Breast epithelium (tissue), 3 donors: ENCODE measurements at regions not wholly inside any gene's neighbourhood (a gene's known extent, or its start where the extent isn't known, plus 50 kb on each side); places are given as distances from the start of the nearest gene placed in this dataset.

ENCODE experiments used
- CTCF ChIP-seq, 3 donors: fragments of 450-650 bp; IDR thresholded peaks; one replicate each; pipeline ENCODE4 v1.5.1; 2016 to 2017; ENCODE audit warnings: antibody characterized with exemption in 3 of 3, mild to moderate bottlenecking in 3 of 3, moderate library complexity in 3 of 3
- POLR2A ChIP-seq: fragments of 450-650 bp; IDR thresholded peaks from one replicate; pipeline ENCODE4 v1.6.1; 2016; ENCODE audit warnings: antibody characterized with exemption, mild to moderate bottlenecking, moderate library complexity
- POLR2AphosphoS5 ChIP-seq, 3 donors: sonication (generic); formaldehyde crosslinking; IDR thresholded peaks; one replicate each; pipeline ENCODE4 v1.6.1; 2017; ENCODE audit warnings: antibody characterized with exemption in 3 of 3

GRCh38 chr5:163580516-163580915 lies 75.1 kb downstream of the MAT2B start:
- no peak for TF ChIP-seq CTCF (IDR thresholded peaks at IDR 0.05)
- TF ChIP-seq POLR2AphosphoS5 (IDR thresholded peaks at IDR 0.05): no peak
- no peak for TF ChIP-seq POLR2A
